HL-60 (cell line): ENCODE measurements at regions not wholly inside any gene's neighbourhood (a gene's known extent, or its start where the extent isn't known, plus 50 kb on each side); places are given as distances from the start of the nearest gene placed in this dataset.

ENCODE experiments used
- CTCF ChIP-seq: IDR thresholded peaks from one replicate; pipeline ENCODE4 v1.5.1; 2011; ENCODE audit warnings: low read length, control low read depth, inconsistent platforms; ENCODE audit not compliant: insufficient read depth
- GABPA ChIP-seq: IDR thresholded peaks from 2 replicates; pipeline ENCODE4 v1.6.1; 2012; ENCODE audit warnings: low read depth
- POLR2AphosphoS5 ChIP-seq: IDR thresholded peaks from 2 replicates; pipeline ENCODE4 v1.6.1; 2012; ENCODE audit warnings: low read depth
- TF ChIP-seq, protein P1 (sequence below): IDR thresholded peaks from 2 replicates; pipeline ENCODE4 v1.6.1; 2012; ENCODE audit warnings: low read depth; ENCODE audit not compliant: insufficient replicate concordance

- TF ChIP-seq CTCF = no peak
- TF ChIP-seq, protein P1, sequence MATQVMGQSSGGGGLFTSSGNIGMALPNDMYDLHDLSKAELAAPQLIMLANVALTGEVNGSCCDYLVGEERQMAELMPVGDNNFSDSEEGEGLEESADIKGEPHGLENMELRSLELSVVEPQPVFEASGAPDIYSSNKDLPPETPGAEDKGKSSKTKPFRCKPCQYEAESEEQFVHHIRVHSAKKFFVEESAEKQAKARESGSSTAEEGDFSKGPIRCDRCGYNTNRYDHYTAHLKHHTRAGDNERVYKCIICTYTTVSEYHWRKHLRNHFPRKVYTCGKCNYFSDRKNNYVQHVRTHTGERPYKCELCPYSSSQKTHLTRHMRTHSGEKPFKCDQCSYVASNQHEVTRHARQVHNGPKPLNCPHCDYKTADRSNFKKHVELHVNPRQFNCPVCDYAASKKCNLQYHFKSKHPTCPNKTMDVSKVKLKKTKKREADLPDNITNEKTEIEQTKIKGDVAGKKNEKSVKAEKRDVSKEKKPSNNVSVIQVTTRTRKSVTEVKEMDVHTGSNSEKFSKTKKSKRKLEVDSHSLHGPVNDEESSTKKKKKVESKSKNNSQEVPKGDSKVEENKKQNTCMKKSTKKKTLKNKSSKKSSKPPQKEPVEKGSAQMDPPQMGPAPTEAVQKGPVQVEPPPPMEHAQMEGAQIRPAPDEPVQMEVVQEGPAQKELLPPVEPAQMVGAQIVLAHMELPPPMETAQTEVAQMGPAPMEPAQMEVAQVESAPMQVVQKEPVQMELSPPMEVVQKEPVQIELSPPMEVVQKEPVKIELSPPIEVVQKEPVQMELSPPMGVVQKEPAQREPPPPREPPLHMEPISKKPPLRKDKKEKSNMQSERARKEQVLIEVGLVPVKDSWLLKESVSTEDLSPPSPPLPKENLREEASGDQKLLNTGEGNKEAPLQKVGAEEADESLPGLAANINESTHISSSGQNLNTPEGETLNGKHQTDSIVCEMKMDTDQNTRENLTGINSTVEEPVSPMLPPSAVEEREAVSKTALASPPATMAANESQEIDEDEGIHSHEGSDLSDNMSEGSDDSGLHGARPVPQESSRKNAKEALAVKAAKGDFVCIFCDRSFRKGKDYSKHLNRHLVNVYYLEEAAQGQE = no peak
- TF ChIP-seq POLR2AphosphoS5 = no peak
- no peak for TF ChIP-seq GABPA
Observed at GRCh38 chr20:17860301-17861197, 108.0 kb downstream of the SNX5 start.
